NCI-H1436 treated with DMSO at 0.1 percent for 48 hours (cell line): ENCODE measurements at regions not wholly inside any gene's neighbourhood (a gene's known extent, or its start where the extent isn't known, plus 50 kb on each side); places are given as distances from the start of the nearest gene placed in this dataset.

Experiments
- DNase-seq: peaks from one replicate; lab custom pipeline; 2025; lab: John Stamatoyannopoulos, UW

DNA sequence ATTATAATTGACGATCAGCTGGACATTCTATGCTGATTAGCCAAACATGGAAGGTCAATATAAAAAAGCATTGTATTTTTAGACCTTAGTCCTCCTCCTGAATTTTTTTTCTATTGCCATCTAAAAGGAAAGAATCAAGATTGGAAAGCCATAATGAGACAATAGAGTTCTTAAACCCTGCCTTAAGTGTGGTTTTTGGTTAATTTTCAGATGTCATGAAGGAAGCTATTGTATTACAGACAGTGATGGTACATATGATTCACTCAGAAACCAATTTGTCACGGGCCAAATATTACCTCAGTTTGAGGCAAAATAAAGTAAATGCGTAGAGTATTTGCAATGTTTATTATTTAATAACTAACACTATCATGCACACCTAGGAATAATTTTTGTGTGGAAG, 1164.0 kb upstream of the RAG2 start:
- DNase-seq, result no peak

DNA sequence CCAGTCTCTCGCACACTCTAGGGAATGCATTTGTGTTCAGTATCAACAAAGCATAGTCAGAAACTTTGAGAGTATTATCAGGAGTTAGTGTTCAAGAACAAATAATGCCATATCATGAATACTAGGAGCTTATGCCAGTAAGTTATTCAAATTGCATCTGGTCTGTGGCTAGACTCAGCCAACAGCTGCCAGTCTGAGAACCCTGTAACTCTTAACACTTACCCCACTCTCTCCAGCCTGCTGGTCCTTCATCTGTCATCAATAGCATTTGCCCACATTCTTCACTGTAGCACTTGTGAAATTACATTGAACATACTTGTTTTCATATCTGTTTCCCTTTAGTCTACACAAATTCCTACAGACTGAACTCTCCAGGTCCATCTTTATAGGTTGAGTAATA, 1157.5 kb upstream of the RAG2 start:
- no peak for DNase-seq

GRCh38 chr11:37748641-37749040, 1150.6 kb upstream of the RAG2 start:
- no peak for DNase-seq

- no peak for DNase-seq
These were observed 1149.1 kb upstream of the RAG2 start for GRCh38 chr11:37747121-37747520.

DNA sequence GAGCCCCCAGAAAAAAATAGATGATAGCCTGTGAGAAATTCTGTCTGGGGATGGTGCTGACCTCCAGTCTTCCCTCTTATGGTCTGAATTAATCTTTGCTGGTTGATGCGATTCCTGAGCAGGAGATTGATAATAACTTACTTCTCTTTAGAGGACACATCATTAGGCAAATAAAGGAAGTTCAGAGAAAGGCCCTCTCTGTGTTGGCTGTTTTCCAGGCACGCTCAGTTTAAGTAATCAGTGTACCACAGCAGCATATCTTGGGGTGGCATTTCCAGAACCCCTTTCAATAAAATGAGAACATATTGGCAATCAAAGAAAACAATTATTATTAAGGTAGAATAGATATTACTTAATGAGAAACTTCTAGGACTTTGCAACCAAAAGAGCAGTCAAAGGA, 1129.3 kb upstream of the RAG2 start:
- DNase-seq, result no peak

DNA sequence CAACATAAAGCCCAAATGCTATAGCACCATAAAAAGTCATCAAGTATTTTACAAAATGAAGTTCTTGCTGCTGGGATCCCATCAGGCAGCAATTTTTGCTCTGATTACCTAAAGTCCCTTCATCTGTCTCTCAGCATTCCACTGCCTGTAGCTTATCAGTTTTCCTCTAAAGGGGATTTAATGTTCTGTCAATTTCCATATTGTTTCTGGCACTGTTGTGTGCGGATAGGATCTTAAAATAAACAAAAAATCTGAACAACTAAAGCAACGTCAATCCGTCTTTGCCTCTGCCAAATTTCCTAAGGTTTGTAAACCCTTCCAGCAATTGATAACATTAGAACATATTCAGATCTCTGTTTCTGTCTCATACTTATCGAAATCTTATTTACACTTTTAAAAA, 1126.3 kb upstream of the RAG2 start:
- no peak for DNase-seq

- no peak for DNase-seq
These were observed 1123.4 kb upstream of the RAG2 start for GRCh38 chr11:37721485-37721884.

DNA sequence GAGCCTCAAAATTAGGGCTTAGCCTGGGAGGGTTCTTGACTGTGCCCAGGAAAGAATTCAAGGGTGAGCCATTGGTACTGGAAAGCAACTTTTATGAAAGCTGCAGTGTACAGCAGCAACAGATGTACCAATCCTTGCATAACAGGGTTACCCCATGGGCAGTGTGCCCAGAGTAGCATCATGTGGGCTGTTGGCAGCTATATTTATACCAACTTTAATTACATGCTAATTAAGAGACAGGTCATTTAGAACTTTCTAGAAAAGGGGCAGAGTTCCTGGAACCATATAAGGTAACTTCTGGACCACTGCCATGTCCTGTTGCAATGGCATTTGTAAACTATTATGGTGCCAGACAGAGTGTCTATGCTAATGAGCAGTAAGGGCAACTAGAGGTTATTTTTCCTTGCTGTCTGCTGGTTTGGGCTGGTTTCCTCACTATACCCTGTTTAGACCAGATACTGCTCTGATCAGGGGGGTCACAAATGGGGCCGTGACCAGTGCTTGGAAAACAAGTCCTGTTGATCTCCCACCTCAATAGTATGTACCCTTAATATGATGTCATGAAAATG, 1120.5 kb upstream of the RAG2 start:
- DNase-seq, result no peak

DNA sequence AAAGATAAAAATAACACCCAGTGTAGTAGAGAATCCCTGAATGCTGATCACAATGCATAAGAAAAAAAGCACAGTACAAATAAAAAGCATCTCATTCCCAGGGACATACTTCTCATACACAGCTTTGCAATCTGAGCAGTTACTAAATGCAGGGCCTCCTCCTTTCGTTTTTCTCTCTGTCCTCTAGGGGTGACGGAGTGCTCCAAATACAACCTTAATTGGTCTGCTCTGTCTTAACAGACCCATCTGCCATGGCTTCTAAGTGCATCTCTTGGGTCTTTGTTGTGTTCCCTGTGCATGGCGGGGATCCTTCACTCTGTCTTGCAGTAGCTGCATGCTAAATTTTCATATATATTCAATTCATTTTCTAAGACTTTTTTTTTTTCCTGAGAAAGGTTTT, 1114.2 kb upstream of the RAG2 start:
- DNase-seq, result peak; percentile 2

DNA sequence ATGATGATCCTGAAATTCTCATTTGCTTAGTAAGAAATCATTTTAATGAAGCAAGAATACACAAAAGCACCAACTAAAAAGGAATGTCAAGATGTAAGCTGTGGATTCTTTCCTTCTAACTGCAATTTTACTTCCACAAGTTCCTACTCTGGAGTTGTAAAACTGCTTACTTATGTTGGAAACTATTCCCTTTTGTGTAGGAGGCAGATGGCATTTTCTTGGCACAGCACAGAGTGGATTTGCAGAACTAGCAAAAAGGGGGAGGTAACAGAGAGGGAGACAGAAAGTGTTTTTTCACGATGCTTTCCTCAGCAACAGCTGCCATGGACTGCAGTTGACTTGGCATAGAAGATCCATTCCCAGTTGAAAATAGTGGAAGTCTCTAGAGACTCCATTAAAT, 1112.0 kb upstream of the RAG2 start:
- DNase-seq, result no peak

GRCh38 chr11:37704791-37705190, 1106.8 kb upstream of the RAG2 start:
- DNase-seq, result no peak

DNA sequence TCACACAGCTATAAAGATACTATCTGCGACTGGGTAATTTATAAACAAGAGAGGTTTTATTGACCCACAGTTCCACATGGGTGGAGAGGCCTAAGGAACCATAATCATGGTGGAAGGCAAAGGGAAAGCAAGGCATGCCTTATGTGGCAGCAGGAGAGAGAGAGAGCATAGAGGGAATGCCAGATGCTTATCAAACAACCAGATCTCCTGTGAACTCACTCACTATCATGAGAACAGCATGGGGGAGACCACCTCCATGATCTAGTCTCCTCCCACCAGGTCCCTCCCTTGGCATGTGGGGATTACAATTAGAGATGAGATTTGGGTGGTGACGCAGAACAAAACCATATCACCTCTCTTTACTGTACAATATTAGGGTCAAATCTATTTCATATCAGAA, 1101.6 kb upstream of the RAG2 start:
- no peak for DNase-seq

DNA sequence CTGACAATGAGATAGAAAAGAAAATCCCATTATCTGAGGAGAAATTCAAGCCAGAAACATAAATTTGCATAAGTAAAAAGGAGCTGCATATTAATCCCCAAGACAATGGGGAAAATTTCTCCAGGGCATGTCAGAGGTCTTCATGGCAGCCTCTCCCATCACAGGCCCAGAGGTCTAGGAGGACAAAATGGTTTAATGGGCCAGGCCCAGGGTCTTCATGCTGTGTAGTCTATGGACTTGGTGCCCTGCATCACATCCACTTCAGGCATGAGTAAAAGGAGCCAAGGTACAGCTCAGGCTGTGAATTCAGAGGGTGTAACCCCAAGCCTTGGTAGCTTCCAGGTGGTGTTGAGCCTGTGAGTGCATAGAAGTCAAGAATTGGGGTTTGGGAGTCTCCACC, 1097.2 kb upstream of the RAG2 start:
- DNase-seq, result no peak

DNA sequence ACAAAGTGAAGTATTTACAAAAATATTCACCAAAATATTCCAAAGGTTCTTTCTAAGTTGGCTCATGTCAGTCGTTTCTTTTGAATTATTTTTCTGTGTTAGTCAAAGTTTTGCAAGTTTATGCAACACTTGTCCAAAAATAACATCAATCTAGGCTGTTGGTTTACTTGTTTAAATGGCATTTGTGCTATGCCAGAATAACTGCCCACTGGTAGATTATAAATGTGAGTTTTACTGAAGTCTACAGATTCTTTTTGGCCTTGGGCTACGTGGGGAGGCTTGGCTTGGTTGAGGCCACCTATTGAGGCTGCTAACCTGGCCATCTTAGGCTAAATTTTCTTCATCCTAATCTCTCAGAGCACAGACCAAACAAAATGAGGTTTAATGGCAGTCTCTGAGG, 1091.9 kb upstream of the RAG2 start:
- no peak for DNase-seq

GRCh38 chr11:37688456-37688855, 1090.4 kb upstream of the RAG2 start:
- no peak for DNase-seq

DNA sequence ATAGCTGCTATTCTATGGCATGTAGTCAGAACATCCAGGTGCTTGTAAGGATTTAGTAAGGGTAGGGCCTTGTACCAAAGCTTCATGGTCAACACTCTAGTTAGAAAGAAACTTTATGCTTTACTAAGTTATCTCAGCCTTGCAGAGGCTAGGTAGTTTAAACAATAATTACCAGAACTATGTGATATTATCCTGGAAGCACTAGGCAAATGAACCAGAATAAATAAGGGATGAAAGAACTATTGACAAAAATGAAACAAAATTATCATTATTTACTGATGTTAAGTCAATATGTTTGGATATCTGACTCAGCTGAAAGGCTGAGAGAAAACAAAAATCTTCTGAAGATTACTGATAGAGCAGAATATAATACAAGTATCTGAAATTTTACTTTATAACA, 1089.1 kb upstream of the RAG2 start:
- DNase-seq, result no peak

DNA sequence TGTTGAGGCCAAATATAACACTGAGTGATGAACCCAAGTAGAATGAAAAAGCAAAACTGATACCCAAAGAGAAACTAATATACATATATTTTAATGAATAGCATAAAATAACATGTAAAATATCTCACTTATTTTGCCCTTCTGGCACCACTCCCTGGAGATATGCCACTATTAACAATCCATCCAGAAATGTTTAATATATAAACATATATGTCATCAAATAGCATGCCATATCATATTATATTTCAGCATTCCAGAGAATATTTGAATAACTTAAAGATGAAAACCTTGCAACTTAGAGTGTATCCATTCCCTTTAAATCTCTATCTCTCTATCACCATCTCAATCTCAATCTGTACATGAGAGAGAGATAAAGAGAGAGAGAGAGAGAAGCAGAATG, 1073.3 kb upstream of the RAG2 start:
- no peak for DNase-seq

- DNase-seq, result no peak
These were observed 1068.9 kb upstream of the RAG2 start for GRCh38 chr11:37666960-37667359.

DNA sequence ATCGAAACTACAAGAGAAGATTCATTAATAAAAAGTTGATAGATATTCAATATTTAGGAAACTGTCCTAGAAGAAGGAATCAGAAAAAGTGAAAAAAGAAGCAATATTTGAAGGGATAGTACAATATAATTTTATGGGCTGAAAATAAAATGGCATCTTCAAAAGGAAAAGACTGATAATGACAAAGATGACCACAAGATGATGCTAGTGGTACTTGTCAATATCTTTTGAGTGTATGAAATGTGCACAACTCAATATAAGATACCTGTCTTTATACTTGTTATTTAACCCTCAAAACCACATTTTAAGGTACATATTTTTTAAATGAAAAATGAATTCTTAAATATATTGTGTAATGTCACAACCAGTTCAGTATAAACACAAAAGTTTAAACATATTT, 1059.6 kb upstream of the RAG2 start:
- no peak for DNase-seq

GRCh38 chr11:37647767-37648166, 1049.7 kb upstream of the RAG2 start:
- no peak for DNase-seq

- DNase-seq, result no peak
These were observed 1045.9 kb upstream of the RAG2 start for GRCh38 chr11:37643968-37644367.

DNA sequence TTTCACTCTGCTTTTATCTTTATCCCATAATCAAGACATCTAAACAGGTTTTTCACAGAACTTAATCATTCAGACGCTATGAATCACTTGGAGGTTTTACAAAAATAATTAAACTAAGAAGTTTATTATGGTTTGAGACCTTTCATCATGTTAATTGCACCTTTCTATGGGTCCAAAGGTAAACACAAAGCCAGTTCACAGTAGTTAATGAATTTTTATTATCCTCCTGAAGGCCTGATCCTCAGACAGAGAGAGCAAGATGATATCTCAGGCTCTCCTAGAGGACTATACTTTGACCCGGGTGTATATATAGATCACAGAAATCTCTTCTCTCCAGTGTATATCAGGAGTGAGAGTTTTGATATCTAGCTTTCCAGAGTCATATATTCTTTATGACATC, 1044.3 kb upstream of the RAG2 start:
- no peak for DNase-seq

GRCh38 chr11:37632748-37633147, 1034.7 kb upstream of the RAG2 start:
- DNase-seq, result no peak

DNA sequence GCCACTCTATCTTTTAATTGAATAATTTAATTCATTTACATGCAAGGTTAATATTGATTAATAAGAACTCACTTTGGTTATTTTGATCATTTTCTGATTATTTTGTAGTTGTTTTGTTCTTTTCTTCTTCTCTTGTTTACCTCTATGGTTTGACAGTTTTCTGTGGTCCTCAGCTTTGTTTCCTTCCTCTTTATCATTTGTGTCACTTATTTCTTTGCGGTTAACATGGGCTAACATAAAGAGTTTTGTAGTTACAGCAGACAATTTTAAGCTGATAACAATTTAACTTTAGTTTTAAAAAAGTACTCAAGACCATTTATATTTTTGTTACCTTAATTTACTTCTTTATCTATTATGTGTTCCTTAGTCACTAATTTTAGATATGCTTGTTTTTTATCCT, 1032.8 kb upstream of the RAG2 start:
- DNase-seq, result no peak

GRCh38 chr11:37623778-37624177, 1025.7 kb upstream of the RAG2 start:
- no peak for DNase-seq
